Gastrocnemius medialis (tissue), 4 donors: ENCODE measurements at regions not wholly inside any gene's neighbourhood (a gene's known extent, or its start where the extent isn't known, plus 50 kb on each side); places are given as distances from the start of the nearest gene placed in this dataset.

ENCODE experiments used
- CTCF ChIP-seq, 5 experiments: fragments of 450-650 bp in 3 of 5; fragments of 200-600 bp in 2 of 5; sonication (generic) in 2 of 5; IDR thresholded peaks in 4 of 5; conservative IDR thresholded peaks in 1 of 5; 1 replicate in 4 of 5; 2 replicates in 1 of 5; pipeline ENCODE4 v1.5.1; 2016 to 2019; ENCODE audit warnings: antibody characterized with exemption in 5 of 5, mild to moderate bottlenecking in 3 of 5, moderate library complexity in 3 of 5
- POLR2A ChIP-seq, 2 donors: fragments of 450-650 bp; IDR thresholded peaks; one replicate each; pipeline ENCODE4 v1.6.1; 2017; ENCODE audit warnings: antibody characterized with exemption in 2 of 2, mild to moderate bottlenecking in 2 of 2, moderate library complexity in 2 of 2

- TF ChIP-seq CTCF (IDR thresholded peaks at IDR 0.05 in 4 of 5, conservative IDR thresholded peaks at IDR 0.05 in 1 of 5) (no peak), POLR2A (IDR thresholded peaks at IDR 0.05) (no peak)
These were observed 107.0 kb upstream of the ELOVL6 start for GRCh38 chr4:110305455-110305854.
